Activated naive CD4-positive, alpha-beta T cell treated with Interleukin-2 at 50 U/mL for 16 hours (primary cell): ENCODE measurements at regions not wholly inside any gene's neighbourhood (a gene's known extent, or its start where the extent isn't known, plus 50 kb on each side); places are given as distances from the start of the nearest gene placed in this dataset.

ENCODE experiments used
- DNase-seq: peaks from one replicate; pipeline ENCODE4 v3.0.0-alpha.2; 2020

DNA sequence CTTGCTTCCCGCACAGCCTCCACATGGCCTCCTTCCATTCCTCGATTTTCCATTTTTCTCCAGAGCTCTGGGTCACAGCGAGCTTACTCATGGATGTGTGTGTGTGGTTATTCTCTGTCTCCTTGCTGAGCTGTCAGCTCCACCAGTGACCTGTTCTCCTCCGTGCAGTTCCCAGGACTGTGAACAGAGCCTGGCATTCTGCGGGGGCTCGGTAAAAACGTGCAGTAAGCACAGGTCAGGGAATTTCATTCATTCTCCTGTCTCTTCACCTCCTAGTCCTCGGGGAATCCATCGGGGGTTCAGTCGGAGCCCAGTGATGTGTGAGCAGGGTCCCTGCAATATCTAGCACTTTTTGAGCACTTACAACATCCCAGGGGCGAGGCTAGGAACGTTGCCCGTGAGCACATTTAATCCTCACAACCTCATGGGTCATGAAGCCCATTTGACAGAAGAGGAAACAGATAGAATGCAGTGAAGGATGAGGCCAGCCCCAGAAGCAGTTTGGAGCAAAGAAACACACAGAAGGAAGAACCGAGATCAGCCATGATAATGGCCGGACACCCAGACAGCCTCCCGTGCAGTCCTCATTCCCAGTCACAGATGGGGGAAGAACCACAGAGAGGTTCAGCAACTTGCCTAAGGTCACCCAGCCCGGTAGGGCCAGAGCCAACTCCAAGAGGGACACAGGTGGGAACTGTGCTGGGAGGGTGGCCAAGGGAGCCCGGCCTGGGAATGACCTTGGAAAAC, 183.2 kb upstream of the GSE1 start:
- no peak for DNase-seq

DNA sequence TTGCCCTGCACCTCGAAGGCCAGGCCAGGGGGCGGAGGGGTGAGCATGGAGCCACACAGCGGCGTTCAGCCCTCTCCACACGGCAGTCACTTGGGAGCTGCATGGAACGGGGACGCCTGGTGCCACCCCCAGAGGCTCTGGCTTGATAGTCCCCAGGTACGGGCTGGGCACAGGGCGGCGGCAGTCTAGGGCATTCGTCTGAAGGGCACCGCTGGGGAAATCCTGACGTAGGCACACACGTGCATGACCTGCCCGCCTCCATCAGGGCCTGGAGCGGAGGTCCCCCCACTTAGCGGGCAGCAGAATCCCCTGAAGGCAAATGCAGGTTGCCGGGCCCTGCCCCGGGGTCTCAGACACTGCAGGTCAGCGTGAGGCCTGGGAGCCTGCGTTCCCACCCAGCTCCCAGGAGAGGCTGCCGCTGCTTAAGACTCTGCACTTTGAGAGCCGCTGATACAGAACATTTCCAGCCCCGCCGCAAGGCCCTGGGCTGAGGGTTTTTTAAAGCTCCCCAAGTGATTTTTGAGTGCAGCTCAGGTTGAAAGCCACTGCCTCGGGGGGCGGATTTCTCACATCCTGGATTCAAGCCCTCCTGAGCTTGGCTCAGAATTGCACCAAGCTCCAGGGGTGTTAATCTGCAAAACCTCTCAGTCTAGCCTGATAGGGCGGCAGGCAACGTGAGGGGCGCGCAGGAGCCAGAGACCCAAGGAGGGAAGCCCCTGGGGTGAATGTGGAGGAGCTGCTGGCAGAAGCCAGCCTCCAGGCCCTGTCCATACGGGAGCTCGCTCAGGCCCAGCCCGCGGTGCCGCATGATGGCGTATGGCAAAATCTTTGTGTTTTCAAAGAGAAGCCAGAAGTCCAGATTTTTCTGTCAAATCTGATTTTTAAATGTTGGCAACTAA, 182.3 kb upstream of the GSE1 start:
- DNase-seq = no peak

DNA sequence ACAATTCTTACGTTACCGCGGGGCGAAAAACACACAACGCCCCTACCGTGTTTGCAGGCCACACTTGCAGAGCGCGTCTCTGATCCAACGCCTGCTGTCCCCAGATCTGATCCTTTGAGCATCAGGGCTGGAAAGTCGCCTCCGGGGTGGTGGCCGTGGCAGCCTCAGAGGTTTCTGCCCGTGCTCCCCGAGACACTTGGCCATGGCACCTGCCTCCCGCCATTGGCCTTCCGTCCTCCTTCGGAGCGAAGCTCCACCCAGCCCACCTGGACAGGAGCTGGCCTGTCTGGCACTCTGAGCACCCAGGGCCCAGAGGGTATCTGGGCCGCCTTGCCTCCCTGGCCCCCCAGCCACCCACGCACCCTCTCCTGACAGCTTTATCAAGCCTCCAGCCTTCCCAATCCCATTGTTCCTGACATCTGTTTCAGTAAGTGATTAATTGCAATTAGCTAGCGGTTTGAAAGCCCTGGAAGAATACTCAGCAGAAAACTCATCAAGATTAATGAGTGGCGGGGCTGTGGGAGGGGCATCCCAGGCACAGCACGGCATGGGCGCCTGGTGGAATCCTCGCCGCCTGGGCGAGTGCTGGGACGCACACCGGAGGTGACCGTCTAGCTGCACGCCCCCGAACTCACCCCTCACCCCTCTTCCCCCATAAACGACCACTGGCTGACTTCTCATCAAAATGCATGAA, 181.5 kb upstream of the GSE1 start:
- no peak for DNase-seq

DNA sequence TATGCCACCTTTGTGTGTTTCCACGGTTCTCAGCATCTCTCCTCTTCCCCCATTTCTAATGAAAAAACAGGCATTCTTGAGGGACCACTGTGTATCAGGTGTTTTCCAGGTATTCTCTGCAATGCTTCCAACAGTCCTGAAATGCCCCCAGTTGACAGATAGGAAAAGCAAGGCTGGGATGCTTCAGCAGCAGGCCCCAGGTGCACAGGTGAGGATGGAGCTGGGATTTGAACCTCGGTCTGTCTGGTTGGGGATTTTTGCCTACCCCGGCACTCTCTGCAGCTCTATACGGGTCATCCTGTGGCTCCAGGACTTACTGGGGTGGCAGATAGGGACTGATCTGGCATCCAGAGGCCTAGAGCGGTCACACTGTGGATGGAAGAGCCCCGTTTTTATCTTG, 180.5 kb upstream of the GSE1 start:
- no peak for DNase-seq

DNA sequence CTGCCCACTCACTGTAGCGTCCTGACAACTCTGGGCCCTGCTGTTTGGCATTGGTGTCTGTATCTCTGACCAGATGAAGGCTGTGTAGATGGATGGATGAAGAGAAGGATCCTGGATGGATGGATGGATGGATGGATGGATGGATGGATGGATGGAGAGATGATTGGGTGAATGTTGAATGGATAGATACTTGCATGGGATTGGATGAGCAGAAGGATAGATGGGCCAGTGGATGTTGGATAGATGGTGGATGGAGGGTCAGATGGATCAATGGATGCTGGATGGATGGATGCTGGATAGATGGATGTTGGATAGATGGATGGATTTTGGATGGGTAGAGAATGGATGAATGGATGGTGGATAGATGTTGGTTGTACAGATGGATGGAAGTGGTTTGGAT, 179.6 kb upstream of the GSE1 start:
- no peak for DNase-seq

DNA sequence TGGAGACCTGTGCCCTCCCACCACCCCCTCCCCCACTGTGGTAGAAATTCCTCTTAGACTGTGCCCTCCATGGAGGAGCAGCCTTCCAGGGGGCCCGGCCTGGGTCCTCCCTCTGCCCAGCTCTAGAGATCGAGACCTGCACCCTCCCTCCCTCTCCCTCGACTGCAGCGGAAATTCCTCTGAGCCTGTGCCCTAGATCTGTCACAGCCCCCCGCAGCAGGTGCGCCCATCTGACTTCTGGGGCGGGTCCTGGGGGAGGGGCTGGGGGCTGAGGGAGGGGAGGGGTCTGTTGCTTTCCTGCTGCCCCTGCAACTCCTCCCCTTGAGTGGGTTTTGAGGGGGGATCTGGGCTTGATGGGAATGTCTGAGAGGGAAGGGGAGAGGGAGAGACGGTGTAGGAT, 177.8 kb upstream of the GSE1 start:
- DNase-seq = no peak

DNA sequence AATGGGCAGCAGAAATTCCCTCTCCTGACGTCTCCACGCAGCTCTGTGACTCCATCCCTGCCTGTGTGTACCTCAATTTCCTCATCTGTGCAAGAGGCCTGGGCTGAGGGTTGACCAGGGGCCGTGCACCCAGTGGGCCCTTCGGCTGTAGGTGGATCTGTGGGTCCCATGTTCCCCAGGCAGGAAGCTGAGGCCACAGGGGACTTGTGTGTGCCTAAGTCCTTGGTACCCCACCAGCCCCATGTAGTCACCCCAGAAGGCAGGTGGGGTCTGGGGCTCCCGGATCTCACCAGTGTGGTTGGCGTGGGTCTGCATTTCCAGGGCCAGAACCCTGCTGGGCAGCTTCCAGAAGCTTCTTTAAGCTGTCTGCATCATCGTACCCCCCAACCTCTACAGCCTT, 177.4 kb upstream of the GSE1 start:
- DNase-seq = no peak

DNA sequence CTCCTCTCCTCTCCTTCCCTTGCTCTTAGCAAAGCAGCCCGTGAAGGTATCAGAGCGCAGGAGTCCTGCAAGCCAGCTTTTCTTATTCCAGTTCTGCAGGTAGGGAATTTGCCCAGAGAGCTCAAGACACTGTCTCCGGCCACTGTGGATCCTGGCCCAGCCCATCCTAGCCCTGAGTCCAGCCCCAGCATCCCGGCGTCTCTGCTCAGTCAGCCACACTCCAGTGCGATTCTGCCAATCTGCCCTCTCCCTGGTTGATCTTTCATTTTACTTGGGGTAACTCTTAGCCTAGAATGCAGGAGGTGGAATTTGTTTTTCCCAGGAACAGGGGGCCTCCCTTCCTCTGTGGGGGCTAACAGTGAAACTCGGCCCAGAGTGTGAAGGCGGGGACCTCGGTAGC, 176.9 kb upstream of the GSE1 start:
- DNase-seq = no peak

DNA sequence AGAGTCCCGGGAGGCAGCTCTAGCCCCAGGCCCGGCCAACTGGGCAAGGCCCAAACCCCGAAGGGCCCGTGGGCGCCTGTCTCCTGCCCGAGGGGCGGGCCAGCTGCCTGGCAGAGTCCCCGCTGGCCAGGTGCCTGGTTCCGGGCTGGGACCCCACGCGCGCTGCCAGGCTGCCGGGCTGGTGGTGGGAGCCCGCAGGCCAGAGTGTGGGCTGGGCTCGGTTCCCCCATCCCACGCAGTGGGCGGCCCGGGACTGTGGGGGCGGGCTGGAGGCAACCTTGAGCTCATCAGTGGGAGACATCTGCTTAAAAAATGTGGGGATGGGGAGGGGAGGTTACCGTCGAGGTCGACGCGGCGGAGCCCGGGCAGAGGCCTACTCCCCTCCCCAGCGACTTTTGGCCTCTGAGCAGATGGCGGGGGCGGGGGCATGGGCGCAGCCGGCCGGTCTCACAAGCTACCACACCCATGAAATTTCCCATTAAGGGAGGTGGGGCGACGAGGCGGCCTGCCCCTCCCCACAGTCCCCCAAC, 176.4 kb upstream of the GSE1 start:
- no peak for DNase-seq

DNA sequence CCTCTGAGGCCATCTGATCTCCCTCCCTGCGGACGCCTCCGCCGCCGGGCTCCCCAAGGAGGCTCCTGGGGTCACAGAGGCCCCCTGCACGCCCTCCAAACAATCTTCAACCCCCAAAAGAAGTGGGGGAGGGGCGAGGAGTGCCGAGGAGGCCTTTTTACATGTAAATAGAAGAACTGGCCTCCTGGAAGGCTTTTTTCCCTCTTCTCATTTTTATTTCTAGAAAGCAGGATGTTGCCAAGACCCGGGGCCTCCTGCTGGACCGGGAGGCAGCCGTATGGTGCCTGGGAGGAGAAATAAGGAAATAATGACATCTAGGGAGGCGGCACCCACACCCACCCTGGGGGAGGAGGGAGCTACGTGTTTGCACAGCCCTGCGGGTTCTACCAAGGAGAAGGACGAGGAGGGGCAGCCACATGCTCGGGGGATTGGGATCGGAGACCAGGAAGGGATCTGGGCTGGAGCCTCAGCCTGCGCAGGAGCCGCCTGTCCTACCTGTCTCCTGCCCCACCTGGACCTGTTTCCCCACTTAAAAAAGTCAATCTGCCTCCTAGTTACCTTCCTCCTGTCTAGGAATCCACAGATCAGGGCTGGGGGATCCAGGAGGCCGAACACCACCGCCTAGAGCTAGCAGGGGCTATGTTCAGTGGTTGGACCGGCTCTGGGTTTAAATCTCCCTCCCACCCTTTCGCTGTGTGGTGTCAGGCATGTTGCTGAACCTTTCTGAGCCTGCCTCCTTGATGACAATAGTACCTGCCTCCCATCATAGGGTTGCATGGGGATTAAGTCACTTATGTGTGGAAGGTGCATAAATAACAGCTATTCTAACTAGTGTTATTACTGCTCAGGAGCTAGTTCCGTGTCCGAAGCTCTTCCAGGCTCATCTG, 175.7 kb upstream of the GSE1 start:
- DNase-seq = no peak

DNA sequence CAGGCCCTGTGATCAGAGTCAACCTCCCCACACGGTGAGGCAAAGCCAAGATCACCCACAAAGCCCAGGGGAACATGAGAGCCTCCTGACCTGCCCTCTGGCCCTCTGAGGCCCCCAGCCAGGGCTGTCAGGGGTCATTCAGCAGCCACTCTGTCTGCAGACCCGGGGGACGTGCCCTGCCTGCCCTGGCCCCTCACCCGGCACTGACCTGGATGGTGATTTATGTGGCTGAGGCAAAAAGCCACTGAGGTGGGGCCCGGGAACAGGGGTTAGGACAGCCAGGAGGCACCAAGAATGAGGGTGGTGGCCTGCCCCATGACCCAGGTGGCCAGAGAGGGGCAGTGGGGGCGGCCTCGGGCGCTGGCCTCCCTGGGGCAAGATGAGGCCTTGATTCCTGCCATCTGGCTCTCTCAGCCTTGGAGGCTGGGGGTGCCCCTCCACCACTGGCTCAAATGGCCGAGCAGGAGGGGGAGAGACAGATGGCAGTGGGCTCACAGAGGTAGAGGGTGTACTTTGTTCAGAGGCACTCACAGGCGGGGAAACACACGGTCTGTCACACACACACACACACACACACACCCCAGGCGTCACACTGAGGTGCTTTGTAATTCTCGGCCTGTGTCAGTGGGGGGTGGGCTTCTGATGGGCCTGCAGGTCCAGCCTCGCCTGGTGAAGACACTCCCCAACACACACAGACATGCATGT, 174.0 kb upstream of the GSE1 start:
- DNase-seq = no peak

DNA sequence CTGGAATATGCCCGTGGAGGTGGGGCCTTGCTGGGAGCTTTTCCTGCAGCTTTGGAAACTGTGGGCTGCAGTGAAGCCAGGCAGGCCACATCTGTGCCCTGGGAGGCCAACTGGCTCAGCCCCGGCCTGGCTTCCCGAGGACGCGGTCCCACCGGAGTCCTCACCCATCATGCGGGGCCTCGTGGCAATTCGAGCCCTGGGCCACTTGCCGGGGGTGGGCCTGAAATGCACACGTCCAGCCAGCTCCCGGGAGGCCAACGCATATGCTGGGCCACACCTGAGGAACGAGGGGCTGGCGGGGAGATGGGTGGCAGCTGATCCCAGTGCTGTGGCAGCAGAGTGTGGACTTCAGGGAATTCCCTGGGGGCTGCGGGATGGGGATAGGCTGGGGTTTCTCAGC, 172.4 kb upstream of the GSE1 start:
- no peak for DNase-seq

DNA sequence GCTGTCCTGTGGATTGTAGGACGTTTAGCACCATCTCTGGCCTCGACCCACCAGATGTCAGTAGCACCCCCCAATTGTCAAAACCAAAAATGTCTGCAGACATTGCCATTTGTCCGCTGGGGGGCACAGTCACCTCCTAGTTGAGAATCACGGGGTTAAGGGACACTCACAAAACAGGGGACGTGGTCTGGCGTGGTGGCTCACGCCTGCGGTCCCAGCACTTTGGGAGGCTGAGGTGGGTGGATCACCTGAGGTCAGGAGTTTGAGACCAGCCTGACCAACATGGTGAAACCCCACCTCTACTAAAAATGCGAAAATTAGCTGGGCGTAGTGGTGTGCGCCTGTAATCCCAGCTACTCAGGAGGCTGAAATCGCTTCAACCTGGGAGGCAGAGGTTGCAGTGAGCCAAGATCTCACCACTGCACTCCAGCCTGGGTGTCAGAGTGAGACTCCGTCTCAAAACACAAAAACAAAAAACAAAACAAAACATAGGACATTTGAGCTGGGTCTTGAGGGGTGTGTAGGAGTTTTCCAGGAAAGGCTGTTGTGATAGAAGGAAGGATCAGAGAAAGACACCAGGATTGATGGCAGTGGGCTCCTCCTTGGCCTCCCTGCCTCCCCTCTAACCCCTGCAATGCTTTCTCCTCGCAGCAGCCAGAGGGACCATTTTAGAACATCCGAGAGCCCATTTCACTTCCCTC, 171.8 kb upstream of the GSE1 start:
- DNase-seq = no peak

DNA sequence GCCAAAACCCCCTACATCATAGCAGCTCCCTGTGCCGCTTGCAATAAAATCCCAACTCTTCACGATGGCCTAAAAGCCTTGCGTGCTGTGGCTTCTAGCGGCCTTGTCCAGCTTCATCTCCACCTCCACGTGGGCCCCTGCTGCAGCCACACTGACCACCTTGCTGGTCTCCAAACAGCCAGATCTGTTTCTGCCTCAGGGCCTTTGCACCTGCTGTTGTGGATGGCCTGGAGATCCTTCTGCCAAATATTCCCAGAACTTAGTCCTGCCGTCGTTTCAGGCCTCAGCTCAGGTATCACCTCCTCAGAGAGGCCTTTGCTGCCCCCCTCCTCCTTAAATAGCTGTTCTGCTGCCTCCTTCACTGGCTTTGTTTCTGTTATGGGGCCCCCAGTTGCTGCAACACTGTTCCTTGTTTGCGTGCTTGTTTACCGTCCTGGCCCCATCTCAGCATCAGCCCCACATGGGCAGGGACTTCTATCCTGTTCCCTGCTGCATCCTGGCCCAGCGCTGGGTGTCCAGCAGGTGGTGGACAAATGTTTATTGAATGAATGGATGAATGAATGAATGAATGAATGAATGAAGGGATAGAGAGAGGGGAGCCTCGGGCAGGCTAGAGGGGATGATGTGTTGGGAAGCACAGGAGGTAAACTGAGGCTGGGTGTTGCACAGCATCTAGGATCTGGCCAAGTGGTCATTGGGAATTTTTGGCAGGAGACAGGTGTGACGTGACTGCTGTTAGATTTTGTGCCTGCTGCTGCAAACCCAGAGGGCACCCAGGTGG, 171.0 kb upstream of the GSE1 start:
- DNase-seq = no peak

DNA sequence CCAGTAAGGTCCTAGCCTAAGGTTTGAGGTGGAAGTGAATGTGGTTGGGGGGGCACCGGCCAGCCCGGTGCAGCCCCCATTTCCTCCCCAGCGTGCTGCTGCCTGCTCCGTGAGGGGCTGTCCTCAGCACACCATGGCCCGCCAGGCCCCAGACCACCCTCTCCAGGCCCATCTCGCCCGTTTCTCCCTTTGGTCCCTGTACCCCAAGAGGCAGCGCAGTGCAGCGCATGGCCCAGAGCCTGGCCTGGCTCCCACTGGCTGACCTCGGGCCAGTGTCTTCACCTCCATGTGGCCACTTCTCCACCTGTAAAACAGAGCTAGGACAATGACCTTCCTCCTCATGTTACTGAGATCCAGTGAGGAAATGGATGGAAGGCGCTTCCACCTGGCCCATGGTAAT, 170.0 kb upstream of the GSE1 start:
- DNase-seq = no peak

DNA sequence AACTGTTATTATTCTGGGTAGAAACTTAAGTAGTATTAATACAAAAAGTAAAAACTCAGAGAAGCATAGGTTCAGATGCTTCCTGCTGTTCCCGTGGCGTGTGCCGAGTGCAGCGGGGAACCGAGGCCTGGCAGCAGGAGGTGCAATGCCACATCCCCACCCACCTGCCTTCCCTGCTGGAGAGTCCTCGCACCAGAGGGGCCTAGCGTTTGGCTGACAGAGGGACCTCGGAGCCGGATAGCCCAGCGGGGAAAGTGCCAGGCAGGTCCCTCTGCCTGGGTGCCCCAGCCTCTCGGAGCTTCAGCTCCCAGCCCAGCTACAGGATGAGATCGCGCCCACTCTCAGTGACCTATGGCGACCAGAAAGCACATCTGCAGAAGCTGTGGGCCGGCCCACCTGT, 169.6 kb upstream of the GSE1 start:
- DNase-seq = no peak

DNA sequence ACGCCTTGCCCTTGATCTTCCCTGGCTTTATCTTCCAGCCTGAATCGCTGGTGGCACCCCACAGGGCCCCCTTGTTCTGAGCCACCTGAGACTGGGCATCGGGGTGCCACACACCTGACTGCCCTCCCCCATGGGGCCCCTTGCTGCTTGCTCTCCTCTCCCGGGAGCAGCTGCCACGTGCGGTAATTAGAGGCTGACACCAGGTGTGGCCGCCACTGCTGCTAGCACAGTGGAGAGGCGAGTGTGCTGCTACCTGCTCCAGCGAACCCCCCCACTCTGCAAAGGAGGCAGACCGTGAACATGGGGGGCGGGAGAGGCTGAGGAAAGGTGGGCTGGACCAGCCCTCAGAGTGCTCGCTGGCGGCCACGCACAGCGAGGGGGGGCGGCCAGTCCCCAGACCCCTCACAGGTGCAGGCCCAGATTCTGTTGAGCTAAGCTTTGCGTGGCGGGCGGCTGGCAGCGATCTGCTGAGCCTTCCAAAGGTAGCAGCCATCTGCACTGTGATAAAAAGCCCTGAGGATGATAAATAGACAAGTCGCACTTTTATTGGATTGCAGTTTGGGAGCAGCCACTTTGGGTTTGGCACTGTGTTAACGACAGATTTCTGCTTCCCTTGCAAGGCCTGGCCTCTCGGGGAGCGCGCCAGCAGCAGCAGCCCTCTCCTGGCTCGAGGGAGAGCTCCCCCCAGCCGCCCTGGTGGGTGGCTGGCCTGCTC, 167.9 kb upstream of the GSE1 start:
- no peak for DNase-seq

DNA sequence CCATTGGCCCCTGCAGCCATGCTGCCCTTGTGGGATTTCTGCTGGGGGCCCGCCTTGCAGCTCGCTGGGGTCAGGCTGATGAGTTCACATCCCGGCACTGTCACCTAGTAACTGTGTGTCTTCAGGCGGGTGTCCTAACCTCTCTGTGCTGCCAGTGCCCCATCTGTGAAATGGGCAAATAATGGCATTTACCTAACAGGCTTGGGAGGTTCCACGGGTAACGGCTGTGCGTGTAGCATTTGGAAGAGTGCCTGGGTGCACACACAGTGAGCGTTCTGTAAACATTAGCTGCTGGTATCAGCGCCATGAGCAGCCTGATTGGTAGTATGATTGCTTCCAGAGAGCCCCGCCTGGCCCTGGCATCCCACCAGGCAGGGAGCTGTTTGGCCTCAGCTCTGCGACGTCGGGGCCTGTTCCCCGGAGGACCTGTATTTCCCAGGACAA, 167.3 kb upstream of the GSE1 start:
- no peak for DNase-seq

DNA sequence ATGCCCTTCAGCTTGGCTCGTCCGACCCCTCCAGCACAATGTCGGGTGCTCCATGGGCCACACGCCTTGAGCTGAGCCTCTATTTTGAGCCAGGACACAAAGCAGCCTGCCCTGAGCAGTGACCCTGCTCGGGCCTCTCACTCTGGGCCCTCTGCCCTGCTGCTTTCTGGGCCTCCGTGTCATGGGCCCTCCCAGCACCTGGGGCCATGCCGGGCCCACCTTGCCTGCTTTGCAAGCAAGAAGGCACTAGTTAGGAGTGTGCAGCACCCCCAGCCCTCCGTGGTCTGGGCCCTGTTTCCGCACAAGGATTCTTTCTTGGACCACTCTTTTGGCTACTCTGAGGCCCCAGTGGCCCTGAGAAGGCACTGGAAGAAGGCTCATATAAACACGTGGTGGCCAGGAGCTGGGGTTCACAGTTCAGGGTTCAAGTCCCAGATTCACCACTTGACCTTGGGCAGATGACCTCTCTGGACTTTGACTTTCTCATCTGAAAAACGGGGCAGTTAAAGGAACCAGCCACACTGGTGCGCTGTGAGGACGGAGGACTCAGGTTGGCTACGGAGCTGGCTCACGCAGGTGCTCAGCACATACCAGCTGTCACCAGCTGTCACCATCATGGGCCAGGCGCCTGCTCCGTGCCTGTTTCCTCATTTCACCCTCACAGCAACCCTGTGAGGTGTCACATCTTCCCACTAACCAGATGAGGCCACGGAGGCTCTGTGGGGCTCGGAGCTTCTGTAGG, 166.0 kb upstream of the GSE1 start:
- no peak for DNase-seq
